GM13977 (cell line): ENCODE measurements at regions not wholly inside any gene's neighbourhood (a gene's known extent, or its start where the extent isn't known, plus 50 kb on each side); places are given as distances from the start of the nearest gene placed in this dataset.
"Not testable (repeated sequence)": the region's sequence is repeated elsewhere in the genome, so short reads cannot be mapped to it uniquely, and the experiment has no call there.

Source experiments
- DNase-seq: peaks from one replicate; pipeline ENCODE4 v3.0.0; 2012; ENCODE audit warnings: low spot score
- CTCF ChIP-seq: IDR thresholded peaks from 2 replicates; pipeline ENCODE4 v1.5.1; 2012; ENCODE audit warnings: mild to moderate bottlenecking, control low read depth; ENCODE audit not compliant: insufficient read depth; ENCODE audit errors: extremely low read depth, missing control alignments
- in situ Hi-C: fragments of 300-500 bp; cut with MboI; formaldehyde crosslinking; loops from one replicate; pipeline ENCODE4 v1.12.0; 2022; ENCODE audit warnings: low sequenced_read_pairs, low pct_unique_long_range_greater_than_20kb, mixed read lengths, inconsistent platforms; ENCODE audit not compliant: unreplicated experiment

- no peak for TF ChIP-seq CTCF
- in situ Hi-C loops: no loop called here
These were observed 115.6 kb downstream of the ZNF281 start for GRCh38 chr1:200294241-200294640.

GRCh38 chr1:200292699-200293098 lies 117.1 kb downstream of the ZNF281 start:
- no peak for TF ChIP-seq CTCF
- in situ Hi-C loops: no loop called here
- no peak for DNase-seq

More at GRCh38 chr1:200294241-200294640, 115.6 kb downstream of the ZNF281 start:
- no peak for DNase-seq

- TF ChIP-seq CTCF: no peak
- in situ Hi-C loops: no loop called here
- no peak for DNase-seq
These were observed 118.7 kb downstream of the ZNF281 start for GRCh38 chr1:200291106-200291505.

- in situ Hi-C loops: no loop called here
- no peak for DNase-seq
- TF ChIP-seq CTCF: no peak
These were observed 119.7 kb downstream of the ZNF281 start for GRCh38 chr1:200290010-200290685.

- no peak for DNase-seq
- TF ChIP-seq CTCF: no peak
- in situ Hi-C loops: no loop called here
These were observed 121.6 kb downstream of the ZNF281 start for GRCh38 chr1:200288226-200288625.

- DNase-seq, in situ Hi-C loops: not testable (repeated sequence)
These were observed 125.6 kb downstream of the ZNF281 start for GRCh38 chr1:200284236-200284635.

GRCh38 chr1:200282497-200283122 lies 127.2 kb downstream of the ZNF281 start:
- in situ Hi-C loops: no loop called here
- DNase-seq: no peak
- no peak for TF ChIP-seq CTCF
